Right lobe of liver (tissue), 6 donors: ENCODE measurements at regions not wholly inside any gene's neighbourhood (a gene's known extent, or its start where the extent isn't known, plus 50 kb on each side); places are given as distances from the start of the nearest gene placed in this dataset.
"Not testable (repeated sequence)": the region's sequence is repeated elsewhere in the genome, so short reads cannot be mapped to it uniquely, and the experiment has no call there.

Source experiments
- ATAC-seq, 4 donors: fragments of 200-7000 bp; cut with Tn5 transposase; one replicate each; pipeline ENCODE4 v1.9.1; 2020; ENCODE audit warnings: mild to moderate bottlenecking in 4 of 4, moderate library complexity in 4 of 4
- DNase-seq, 3 donors: peaks; one replicate each; pipeline ENCODE4 v3.0.0-alpha.2; 2020
- H3K27ac ChIP-seq, 3 donors: fragments of 200-600 bp; one replicate each; pipeline ENCODE4 v1.8.0; 2022
- H3K27me3 ChIP-seq, 2 donors: fragments of 200-600 bp; one replicate each; pipeline ENCODE4 v1.8.0; 2022
- H3K36me3 ChIP-seq, 4 donors: fragments of 200-600 bp; sonication (generic) in 1 of 4; one replicate each; pipeline versions ENCODE4 v1.5.1 to v1.8.0; 2017 to 2022; ENCODE audit warnings: control low read depth in 1 of 4
- H3K4me1 ChIP-seq, 4 donors: fragments of 200-600 bp; sonication (generic) in 1 of 4; one replicate each; pipeline versions ENCODE4 v1.5.1 to v1.8.0; 2017 to 2022; ENCODE audit warnings: control low read depth in 1 of 4
- H3K4me3 ChIP-seq, 3 donors: fragments of 200-600 bp; one replicate each; pipeline ENCODE4 v1.8.0; 2022
- H3K9me3 ChIP-seq, 4 donors: fragments of 200-600 bp; sonication (generic) in 1 of 4; one replicate each; pipeline versions ENCODE4 v1.5.1 to v1.8.0; 2017 to 2022; ENCODE audit warnings: control low read depth in 1 of 4
- POLR2A ChIP-seq: fragments of 450-650 bp; IDR thresholded peaks from one replicate; pipeline ENCODE4 v1.6.1; 2017; ENCODE audit warnings: antibody characterized with exemption, mild to moderate bottlenecking
- WGBS: methylation state at CpG from one replicate; pipeline ENCODE4 v1.1.6; 2018; ENCODE audit warnings: low coverage, low lambda C conversion rate; ENCODE audit not compliant: insufficient coverage; ENCODE audit errors: missing lambda C conversion rate; 5-methylcytosine and 5-hydroxymethylcytosine counted together
- intact Hi-C, 2 donors: fragments of 100-400 bp; cut with DNase I; formaldehyde crosslinking; loops; one replicate each; pipeline versions ENCODE4 v1.11.2 to v1.14.1; 2022
- TF ChIP-seq, protein P1 (sequence below), 4 donors: fragments of 200-600 bp in 3 of 4; fragments of 450-650 bp in 1 of 4; IDR thresholded peaks; one replicate each; pipeline versions ENCODE4 v1.5.1 to v1.8.0; 2016 to 2022; ENCODE audit warnings: antibody characterized with exemption in 4 of 4, mild to moderate bottlenecking in 2 of 4
- donor health status: DM: no; HTN: yes; CAD: no.
- donor health status: DM: no; HTN: no; CAD: no.
- donor health status: DM: no; HTN: no; CAD: no.
- donor health status: DM: no; HTN: yes; CAD: no.
- donor health status: DM: no; HTN: yes; CAD: no.

DNA sequence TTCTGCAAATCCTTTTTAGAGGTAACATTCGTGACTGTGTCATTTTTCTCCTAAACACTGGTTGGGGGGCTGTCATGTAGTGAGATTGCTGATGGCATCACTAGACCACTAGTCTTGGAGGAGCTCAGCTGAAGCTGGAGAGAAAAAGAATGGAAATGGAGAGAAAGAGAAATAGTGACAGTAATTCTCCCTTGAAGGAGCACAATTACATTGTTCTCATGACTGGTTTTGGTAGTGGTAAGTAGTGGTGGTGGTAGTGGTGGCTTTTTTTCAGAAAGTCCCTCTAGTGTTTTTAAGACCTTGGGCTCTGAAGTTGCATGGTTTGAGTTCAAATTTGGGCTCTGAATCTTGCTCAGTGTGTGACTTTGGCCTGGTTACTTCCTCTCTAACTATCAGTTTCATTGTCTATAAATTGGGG is 99.8 kb downstream of the LARP7 start:
- TF ChIP-seq, protein P1, sequence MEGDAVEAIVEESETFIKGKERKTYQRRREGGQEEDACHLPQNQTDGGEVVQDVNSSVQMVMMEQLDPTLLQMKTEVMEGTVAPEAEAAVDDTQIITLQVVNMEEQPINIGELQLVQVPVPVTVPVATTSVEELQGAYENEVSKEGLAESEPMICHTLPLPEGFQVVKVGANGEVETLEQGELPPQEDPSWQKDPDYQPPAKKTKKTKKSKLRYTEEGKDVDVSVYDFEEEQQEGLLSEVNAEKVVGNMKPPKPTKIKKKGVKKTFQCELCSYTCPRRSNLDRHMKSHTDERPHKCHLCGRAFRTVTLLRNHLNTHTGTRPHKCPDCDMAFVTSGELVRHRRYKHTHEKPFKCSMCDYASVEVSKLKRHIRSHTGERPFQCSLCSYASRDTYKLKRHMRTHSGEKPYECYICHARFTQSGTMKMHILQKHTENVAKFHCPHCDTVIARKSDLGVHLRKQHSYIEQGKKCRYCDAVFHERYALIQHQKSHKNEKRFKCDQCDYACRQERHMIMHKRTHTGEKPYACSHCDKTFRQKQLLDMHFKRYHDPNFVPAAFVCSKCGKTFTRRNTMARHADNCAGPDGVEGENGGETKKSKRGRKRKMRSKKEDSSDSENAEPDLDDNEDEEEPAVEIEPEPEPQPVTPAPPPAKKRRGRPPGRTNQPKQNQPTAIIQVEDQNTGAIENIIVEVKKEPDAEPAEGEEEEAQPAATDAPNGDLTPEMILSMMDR (IDR thresholded peaks at IDR 0.05) = no peak
- no peak for TF ChIP-seq POLR2A
- no peaks in the 10 kb centered on the region for H3K27me3 ChIP-seq
- H3K36me3 ChIP-seq = no peaks in the 10 kb centered on the region
- H3K4me3 ChIP-seq = no peak overlapping the region
- ATAC-seq = no peak
- H3K4me1 ChIP-seq = no peaks in the 10 kb centered on the region
- DNase-seq = no peak
- 40% methylated on average over 1 of the region's 1 CpG for WGBS
- intact Hi-C loops = no loop called here
- H3K9me3 ChIP-seq = no peaks in the 10 kb centered on the region
- H3K27ac ChIP-seq = no peak overlapping the region

DNA sequence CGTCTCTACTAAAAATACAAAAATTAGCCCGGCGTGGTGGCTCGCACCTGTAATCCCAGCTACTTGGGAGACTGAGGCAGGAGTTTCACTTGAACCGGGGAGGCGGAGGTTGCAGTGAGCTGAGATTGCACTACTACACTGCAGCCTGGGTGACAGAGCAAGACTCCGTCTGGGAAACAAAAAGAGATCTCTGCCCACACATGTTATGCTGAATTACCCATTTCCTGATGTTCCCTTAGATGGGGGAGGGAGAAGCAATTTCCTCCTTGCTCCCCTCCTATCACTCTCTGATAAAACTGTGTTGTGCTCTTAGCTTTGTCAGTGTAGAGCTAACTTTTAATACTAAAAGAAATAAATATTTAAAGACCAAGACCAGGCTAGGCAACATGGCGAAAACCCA is 102.5 kb downstream of the LARP7 start:
- Histone ChIP-seq H3K4me1 (no peaks in the 10 kb centered on the region), H3K4me3 (no peak overlapping the region), H3K27me3 (no peaks in the 10 kb centered on the region), H3K36me3 (no peaks in the 10 kb centered on the region), H3K27ac (no peak overlapping the region), H3K9me3 (no peaks in the 10 kb centered on the region)
- no peak for DNase-seq
- intact Hi-C loops = no loop called here
- WGBS = 69% methylated on average over 5 of the region's 8 CpGs
- TF ChIP-seq POLR2A = no peak
- TF ChIP-seq, protein P1 (IDR thresholded peaks at IDR 0.05) = no peak
- no peak for ATAC-seq

DNA sequence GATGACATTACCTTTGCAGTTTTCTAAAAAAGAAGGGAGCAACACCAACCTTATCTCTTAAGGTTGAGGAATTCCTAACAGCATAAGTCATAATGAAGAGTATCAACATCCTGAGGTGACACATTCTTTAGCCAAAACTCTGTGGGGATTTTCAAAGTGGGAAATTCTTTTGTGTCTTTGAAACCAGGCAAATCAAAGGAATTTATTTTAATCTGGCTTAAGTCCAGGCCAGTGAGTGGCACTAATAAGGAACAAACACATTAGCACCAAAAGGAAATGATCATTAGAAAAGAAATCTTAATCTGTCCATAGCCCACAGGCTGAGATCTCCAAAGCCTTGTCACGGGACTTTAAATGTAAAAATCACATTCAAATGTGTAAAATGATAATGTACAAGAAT is 110.1 kb downstream of the LARP7 start:
- DNase-seq (no peak), ATAC-seq (no peak)
- no peaks in the 10 kb centered on the region for H3K4me1 ChIP-seq
- no peaks in the 10 kb centered on the region for H3K36me3 ChIP-seq
- no peak overlapping the region for H3K27ac ChIP-seq
- no peak for TF ChIP-seq POLR2A
- intact Hi-C loops = no loop called here
- H3K9me3 ChIP-seq = no peaks in the 10 kb centered on the region
- WGBS = 17% methylated on average over 1 of the region's 1 CpG
- no peaks in the 10 kb centered on the region for H3K27me3 ChIP-seq
- H3K4me3 ChIP-seq = no peak overlapping the region

DNA sequence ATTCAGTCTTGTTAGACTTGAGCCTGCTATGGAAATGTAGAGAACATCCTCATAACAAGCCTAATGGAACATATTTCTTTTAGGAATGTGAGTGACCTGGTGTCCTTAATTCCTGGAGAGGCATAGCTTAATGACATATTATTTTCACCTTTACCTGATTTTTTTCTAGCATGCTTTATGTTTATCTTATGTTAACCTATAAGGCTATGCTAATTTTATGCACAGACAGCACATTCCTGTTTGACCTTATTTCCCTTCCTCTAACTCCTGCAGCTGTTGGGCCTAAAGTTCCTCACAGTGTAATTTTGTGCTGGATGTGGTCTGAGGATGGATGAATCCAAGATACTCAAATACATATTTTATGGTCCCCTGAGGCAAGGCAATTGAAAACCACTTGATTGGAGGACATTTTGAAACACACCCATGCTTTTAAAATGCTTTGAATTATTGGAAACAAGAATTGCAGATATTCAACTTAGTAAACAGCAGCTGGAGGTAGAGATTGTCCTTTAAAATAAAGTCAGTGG is 111.5 kb downstream of the LARP7 start:
- TF ChIP-seq, protein P1 (IDR thresholded peaks at IDR 0.05) = no peak
- TF ChIP-seq POLR2A = no peak
- intact Hi-C loops = no loop called here
- no peaks in the 10 kb centered on the region for H3K9me3 ChIP-seq
- no peaks in the 10 kb centered on the region for H3K4me1 ChIP-seq
- ATAC-seq (no peak), DNase-seq (no peak)
- no peaks in the 10 kb centered on the region for H3K36me3 ChIP-seq
- H3K27me3 ChIP-seq = no peaks in the 10 kb centered on the region
- no peak overlapping the region for H3K4me3 ChIP-seq
- no peak overlapping the region for H3K27ac ChIP-seq

DNA sequence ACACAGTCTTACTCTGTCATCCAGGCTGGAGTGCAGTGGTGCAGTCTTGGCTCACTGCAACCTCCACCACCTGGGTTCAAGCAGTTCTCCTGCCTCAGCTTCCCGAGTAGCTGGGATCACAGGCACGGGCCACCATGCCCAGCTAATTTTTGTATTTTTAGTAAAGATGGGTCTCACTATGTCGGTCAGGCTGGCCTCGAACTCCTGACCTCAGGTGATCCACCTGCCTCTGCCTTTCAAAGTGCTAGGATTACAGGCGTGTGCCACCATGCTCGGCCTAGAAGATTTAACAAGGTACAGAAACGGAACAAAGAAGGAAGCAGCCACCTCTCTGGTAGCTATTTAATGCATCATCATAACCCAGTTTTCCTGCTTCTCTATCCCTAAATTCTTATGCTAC is 113.8 kb downstream of the LARP7 start:
- H3K27me3 ChIP-seq, intact Hi-C loops, H3K36me3 ChIP-seq, H3K4me3 ChIP-seq, H3K4me1 ChIP-seq, ATAC-seq, H3K27ac ChIP-seq, DNase-seq, H3K9me3 ChIP-seq: not testable (repeated sequence)
- WGBS = 40% methylated on average over 3 of the region's 7 CpGs

DNA sequence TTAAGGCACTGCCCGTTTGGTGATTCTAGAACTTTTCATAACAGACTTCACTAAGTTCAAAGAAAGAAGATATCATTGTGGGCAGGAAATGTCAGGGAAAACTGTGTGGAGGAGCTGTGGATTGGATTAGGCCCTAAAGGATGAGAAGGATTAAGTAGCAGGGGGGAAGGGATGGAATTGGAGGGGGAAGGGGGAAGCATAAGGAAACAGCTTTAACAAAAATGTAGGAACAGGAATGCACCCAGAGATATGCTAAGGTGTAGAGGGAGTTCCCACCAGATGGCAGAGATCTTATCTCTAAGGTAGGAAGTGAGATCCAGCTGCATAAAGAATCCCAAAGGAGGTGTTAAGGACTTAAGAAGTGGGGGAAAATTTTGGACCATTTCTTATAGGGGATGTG is 114.5 kb downstream of the LARP7 start:
- DNase-seq = no peak
- Histone ChIP-seq H3K27me3 (no peaks in the 10 kb centered on the region), H3K27ac (no peak overlapping the region), H3K4me3 (no peak overlapping the region), H3K9me3 (no peaks in the 10 kb centered on the region), H3K36me3 (no peaks in the 10 kb centered on the region), H3K4me1 (no peaks in the 10 kb centered on the region)
- WGBS = 55% methylated on average over 1 of the region's 1 CpG
- TF ChIP-seq, protein P1 (IDR thresholded peaks at IDR 0.05) = no peak
- no peak for TF ChIP-seq POLR2A
- intact Hi-C loops = no loop called here
- ATAC-seq = no peak
